Breast epithelium (tissue), 4 donors: ENCODE measurements at regions not wholly inside any gene's neighbourhood (a gene's known extent, or its start where the extent isn't known, plus 50 kb on each side); places are given as distances from the start of the nearest gene placed in this dataset.

Experiments
- DNase-seq, 2 donors: peaks; one replicate each; pipeline ENCODE4 v3.0.0-alpha.2; 2019; ENCODE audit warnings: low spot score in 2 of 2
- H3K27ac ChIP-seq, 2 donors: fragments of 200-600 bp; sonication (generic) in 1 of 2; one replicate each; pipeline ENCODE4 v1.5.1; 2016 to 2019; ENCODE audit warnings: mild to moderate bottlenecking in 1 of 2
- H3K27me3 ChIP-seq, 2 donors: fragments of 200-600 bp; sonication (generic) in 1 of 2; one replicate each; pipeline versions ENCODE4 v1.5.1 to v1.6.0; 2017 to 2019; ENCODE audit warnings: control low read depth in 1 of 2, mild to moderate bottlenecking in 1 of 2
- H3K36me3 ChIP-seq: fragments of 200-600 bp; one replicate; pipeline ENCODE4 v1.5.1; 2019
- H3K4me1 ChIP-seq, 2 donors: fragments of 200-600 bp; sonication (generic); one replicate each; pipeline ENCODE4 v1.5.1; 2016 to 2019; ENCODE audit warnings: control low read depth in 1 of 2
- H3K4me3 ChIP-seq, 3 donors: fragments of 200-600 bp; sonication (generic); 1 replicate in 2 of 3; 2 replicates in 1 of 3; pipeline ENCODE4 v1.5.1; 2016 to 2019; ENCODE audit warnings: mild to moderate bottlenecking in 3 of 3, moderate library complexity in 2 of 3
- H3K9me3 ChIP-seq, 2 donors: fragments of 200-600 bp; sonication (generic) in 1 of 2; one replicate each; pipeline ENCODE4 v1.5.1; 2016 to 2019; ENCODE audit warnings: control low read depth in 1 of 2
- CTCF ChIP-seq, 3 donors: fragments of 450-650 bp; IDR thresholded peaks; one replicate each; pipeline ENCODE4 v1.5.1; 2016 to 2017; ENCODE audit warnings: antibody characterized with exemption in 3 of 3, mild to moderate bottlenecking in 3 of 3, moderate library complexity in 3 of 3
- POLR2A ChIP-seq: fragments of 450-650 bp; IDR thresholded peaks from one replicate; pipeline ENCODE4 v1.6.1; 2016; ENCODE audit warnings: antibody characterized with exemption, mild to moderate bottlenecking, moderate library complexity
- POLR2AphosphoS5 ChIP-seq, 3 donors: sonication (generic); formaldehyde crosslinking; IDR thresholded peaks; one replicate each; pipeline ENCODE4 v1.6.1; 2017; ENCODE audit warnings: antibody characterized with exemption in 3 of 3
- intact Hi-C: fragments of 100-400 bp; cut with DNase I; formaldehyde crosslinking; loops from one replicate; pipeline ENCODE4 v1.15.1; 2023; ENCODE audit warnings: low total_unique reads

GRCh38 chr1:227445092-227445674 lies 118.2 kb upstream of the ZNF678 start:
- no peaks in the 10 kb centered on the region for H3K27me3 ChIP-seq
- no peaks in the 10 kb centered on the region for H3K36me3 ChIP-seq
- no peaks in the 10 kb centered on the region for H3K9me3 ChIP-seq
- intact Hi-C loops, result no loop called here
- H3K27ac ChIP-seq, result no peak overlapping the region
- H3K4me3 ChIP-seq, result no peak overlapping the region
- DNase-seq, result no peak
- TF ChIP-seq CTCF (IDR thresholded peaks at IDR 0.05) (no peak), POLR2AphosphoS5 (IDR thresholded peaks at IDR 0.05) (no peak)
- no peaks in the 10 kb centered on the region for H3K4me1 ChIP-seq

GRCh38 chr1:227440182-227440581 lies 121.9 kb upstream of the CDC42BPA start:
- no peak overlapping the region for H3K27ac ChIP-seq
- no peaks in the 10 kb centered on the region for H3K36me3 ChIP-seq
- no peaks in the 10 kb centered on the region for H3K9me3 ChIP-seq
- TF ChIP-seq CTCF (IDR thresholded peaks at IDR 0.05) (no peak), POLR2AphosphoS5 (IDR thresholded peaks at IDR 0.05) (no peak), POLR2A (no peak)
- H3K4me3 ChIP-seq, result no peak overlapping the region
- intact Hi-C loops, result no loop called here
- DNase-seq, result no peak
- no peaks in the 10 kb centered on the region for H3K4me1 ChIP-seq
- H3K27me3 ChIP-seq, result no peaks in the 10 kb centered on the region

- Histone ChIP-seq H3K4me1 (no peaks in the 10 kb centered on the region), H3K27ac (no peak overlapping the region), H3K9me3 (no peaks in the 10 kb centered on the region), H3K4me3 (peak overlapping the region; percentile 25 to 52 (median 33)), H3K36me3 (no peaks in the 10 kb centered on the region), H3K27me3 (no peaks in the 10 kb centered on the region)
- intact Hi-C loops, result no loop called here
- no peak for DNase-seq
- TF ChIP-seq POLR2A (no peak), CTCF (IDR thresholded peaks at IDR 0.05) (peak in 2 of 3 donors; percentile 11 to 37)
Observed at GRCh38 chr1:227437495-227438008, 119.3 kb upstream of the CDC42BPA start.

GRCh38 chr1:227434808-227435444 lies 116.6 kb upstream of the CDC42BPA start:
- no peaks in the 10 kb centered on the region for H3K36me3 ChIP-seq
- no peaks in the 10 kb centered on the region for H3K4me1 ChIP-seq
- H3K4me3 ChIP-seq, result no peak overlapping the region
- DNase-seq, result no peak
- no peaks in the 10 kb centered on the region for H3K9me3 ChIP-seq
- intact Hi-C loops, result no loop called here
- H3K27me3 ChIP-seq, result no peaks in the 10 kb centered on the region
- no peak overlapping the region for H3K27ac ChIP-seq
- TF ChIP-seq CTCF (IDR thresholded peaks at IDR 0.05) (no peak), POLR2A (no peak), POLR2AphosphoS5 (IDR thresholded peaks at IDR 0.05) (no peak)

GRCh38 chr1:227433663-227434341 lies 115.5 kb upstream of the CDC42BPA start:
- intact Hi-C loops, result no loop called here
- H3K27me3 ChIP-seq, result no peaks in the 10 kb centered on the region
- TF ChIP-seq POLR2A (no peak), POLR2AphosphoS5 (IDR thresholded peaks at IDR 0.05) (no peak), CTCF (IDR thresholded peaks at IDR 0.05) (no peak)
- H3K4me3 ChIP-seq, result no peak overlapping the region
- no peak for DNase-seq
- no peaks in the 10 kb centered on the region for H3K36me3 ChIP-seq
- no peaks in the 10 kb centered on the region for H3K9me3 ChIP-seq
- H3K4me1 ChIP-seq, result no peaks in the 10 kb centered on the region
- no peak overlapping the region for H3K27ac ChIP-seq
